K562 (cell line): ENCODE measurements at regions not wholly inside any gene's neighbourhood (a gene's known extent, or its start where the extent isn't known, plus 50 kb on each side); places are given as distances from the start of the nearest gene placed in this dataset.
A peak's percentile ranks its signal among the peaks of the same experiment; 100 is the strongest.

Experiments used
- ADNP ChIP-seq: fragments of 200-800 bp; sonication (Bioruptor generic); IDR thresholded peaks from 2 replicates; pipeline ENCODE4 v1.6.1; 2016; ENCODE audit warnings: missing genetic modification characterization, missing compliant biosample characterization
- CBX2 ChIP-seq: fragments of 200-600 bp; sonication (generic); IDR thresholded peaks from one replicate; pipeline ENCODE4 v1.6.1; 2012; ENCODE audit warnings: mild to moderate bottlenecking, low read length, inconsistent platforms; ENCODE audit not compliant: insufficient read depth, poor library complexity, severe bottlenecking
- CHAMP1 ChIP-seq: fragments of 450-650 bp; IDR thresholded peaks from 2 replicates; pipeline ENCODE4 v1.6.1; 2016; ENCODE audit warnings: mild to moderate bottlenecking
- DLX4 ChIP-seq: fragments of 250-450 bp; sonication (Bioruptor Pico); IDR thresholded peaks from 2 replicates; pipeline ENCODE4 v1.6.1; 2021; ENCODE audit warnings: mild to moderate bottlenecking
- ELF2 ChIP-seq: fragments of 250-450 bp; sonication (Bioruptor Pico); IDR thresholded peaks from 2 replicates; pipeline ENCODE4 v1.5.0; 2021; ENCODE audit warnings: mild to moderate bottlenecking
- FIP1L1 ChIP-seq: fragments of 200-400 bp; formaldehyde crosslinking; IDR thresholded peaks from 2 replicates; pipeline ENCODE4 v1.6.1; 2018; ENCODE audit warnings: mild to moderate bottlenecking, low read depth, low read length; ENCODE audit not compliant: poor library complexity, severe bottlenecking
- GTF3C2 ChIP-seq: IDR thresholded peaks from 3 replicates; pipeline ENCODE4 v1.6.1; 2011; ENCODE audit warnings: borderline replicate concordance, mild to moderate bottlenecking, moderate library complexity; ENCODE audit not compliant: insufficient read length; ENCODE audit errors: extremely low read depth
- HNRNPH1 ChIP-seq: fragments of 200-400 bp; formaldehyde crosslinking; optimal IDR thresholded peaks from 2 replicates; pipeline ENCODE3; 2017; ENCODE audit warnings: low read depth, mild to moderate bottlenecking, low read length, moderate library complexity
- HNRNPUL1 ChIP-seq: fragments of 200-400 bp; formaldehyde crosslinking; IDR thresholded peaks from 2 replicates; pipeline ENCODE4 v1.6.1; 2017; ENCODE audit warnings: low read length
- KHSRP ChIP-seq: fragments of 450-650 bp; IDR thresholded peaks from 2 replicates; pipeline ENCODE4 v1.6.1; 2017
- NFATC3 ChIP-seq: fragments of 450-650 bp; IDR thresholded peaks from 2 replicates; pipeline ENCODE4 v1.6.1; 2017; ENCODE audit warnings: mild to moderate bottlenecking
- PURB ChIP-seq: sonication (generic); formaldehyde crosslinking; IDR thresholded peaks from 2 replicates; pipeline ENCODE4 v1.9.0; 2021; ENCODE audit warnings: low read depth, mild to moderate bottlenecking, missing genetic modification reagents
- RBM39 ChIP-seq: fragments of 200-400 bp; formaldehyde crosslinking; optimal IDR thresholded peaks from 2 replicates; pipeline ENCODE3; 2018; ENCODE audit warnings: low read depth, low read length
- SAP30 ChIP-seq: fragments of 200-600 bp; sonication (generic); IDR thresholded peaks from 2 replicates; pipeline ENCODE4 v1.6.1; 2012; ENCODE audit warnings: borderline replicate concordance, low read depth, mild to moderate bottlenecking, moderate library complexity, low read length, control low read depth, inconsistent platforms; ENCODE audit not compliant: insufficient read depth, poor library complexity, severe bottlenecking
- TARDBP ChIP-seq: fragments of 450-650 bp; IDR thresholded peaks from 2 replicates; pipeline ENCODE4 v1.6.1; 2016
- TEAD1 ChIP-seq, 2 experiments: fragments of 450-650 bp in 1 of 2; sonication (generic) in 1 of 2; formaldehyde crosslinking; IDR thresholded peaks; 2 replicates each; pipeline versions ENCODE4 v1.4.0 to v1.8.0; 2020 to 2022; ENCODE audit warnings: mild to moderate bottlenecking in 2 of 2, missing genetic modification reagents in 1 of 2
- VEZF1 ChIP-seq: fragments of 200-800 bp; sonication (Bioruptor generic); IDR thresholded peaks from 2 replicates; pipeline ENCODE4 v1.6.1; 2017; ENCODE audit warnings: missing genetic modification characterization, missing compliant biosample characterization
- YBX1 ChIP-seq: fragments of 450-650 bp; IDR thresholded peaks from 2 replicates; pipeline ENCODE4 v1.7.1; 2016; ENCODE audit warnings: mild to moderate bottlenecking
- ZFX ChIP-seq: sonication (generic); formaldehyde crosslinking; IDR thresholded peaks from 2 replicates; pipeline ENCODE4 v1.8.0; 2022; ENCODE audit warnings: mild to moderate bottlenecking, missing genetic modification reagents, moderate library complexity
- ZNF175 ChIP-seq: fragments of 200-800 bp; sonication (Bioruptor generic); IDR thresholded peaks from 2 replicates; pipeline ENCODE4 v1.6.1; 2016; ENCODE audit warnings: low read depth, mild to moderate bottlenecking, missing genetic modification characterization, missing compliant biosample characterization
- ZNF197 ChIP-seq: fragments of 200-800 bp; sonication (Bioruptor generic); IDR thresholded peaks from 2 replicates; pipeline ENCODE4 v1.6.1; 2016; ENCODE audit warnings: low read depth, missing genetic modification characterization, missing compliant biosample characterization

- TF ChIP-seq VEZF1 (no peak; the same call in 1 of the 2 replicates), TEAD1 (CRISPR knock-in tag; IDR thresholded peaks at IDR 0.05) (peak in 1 of 2 experiments; percentile 59; a peak in 1 of 4 replicates), FIP1L1 (peak; percentile 89), ZFX (CRISPR knock-in tag) (no peak), RBM39 (no peak), CBX2 (no peak), HNRNPH1 (no peak), PURB (no peak), GTF3C2 (no peak), SAP30 (no peak), ADNP (tag) (no peak), TARDBP (no peak), ELF2 (no peak), CHAMP1 (no peak), HNRNPUL1 (peak; percentile 85; the same call in 1 of the 2 replicates), ZNF175 (CRISPR knock-in tag) (peak; percentile 41; the same call in 1 of the 2 replicates), ZNF197 (CRISPR knock-in tag) (0 out of 2 replicates have a peak, but pooled peaks have one; percentile 21), KHSRP (no peak), NFATC3 (0 out of 2 replicates have a peak, but pooled peaks have one; percentile 8), DLX4 (CRISPR knock-in tag) (no peak), YBX1 (no peak)
These were observed 127.8 kb downstream of the HFE start (continued) for GRCh38 chr6:26214803-26215584.
